ENCODE measurements at regions not wholly inside any gene's neighbourhood (a gene's known extent, or its start where the extent isn't known, plus 50 kb on each side); places are given as distances from the start of the nearest gene placed in this dataset.

DNA sequence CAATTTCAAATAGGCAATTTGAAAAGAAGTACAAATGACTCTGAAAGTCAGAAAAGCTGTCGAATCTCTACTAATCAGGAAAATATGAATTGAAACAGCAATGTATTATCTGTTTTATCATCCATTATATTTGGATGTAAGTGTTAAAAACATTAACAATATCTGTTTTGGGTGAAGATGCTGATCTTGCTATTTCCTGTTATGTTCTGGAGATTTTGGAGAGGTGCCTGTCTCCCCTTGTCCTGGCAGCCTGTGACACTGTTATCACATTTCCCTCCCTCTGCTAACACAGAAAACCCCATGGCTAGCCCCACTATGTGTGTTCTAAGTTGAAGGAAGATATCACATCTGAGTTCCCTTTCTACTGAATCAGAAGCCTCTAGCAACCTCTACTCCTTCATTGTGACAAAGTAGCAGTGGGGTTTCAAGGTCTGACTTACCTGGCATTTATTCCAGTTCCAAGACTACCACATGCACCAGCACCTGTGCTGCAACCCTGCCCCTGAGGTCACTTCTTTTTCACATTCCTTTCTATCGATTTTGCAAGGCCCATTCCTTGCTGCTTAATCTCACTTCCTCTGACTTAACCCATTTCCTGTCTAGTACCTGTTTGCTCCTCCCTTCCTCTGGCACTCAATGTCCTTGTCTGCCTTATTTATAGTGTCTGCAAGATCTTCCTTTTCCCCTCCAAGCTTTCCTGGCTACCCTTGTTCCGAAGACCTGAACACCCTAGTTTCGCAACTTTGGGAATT is 95.5 kb upstream of the COL8A1 start:
- FAIRE-seq (no peak), DNase-seq (ENCODE audit: low spot score) (no peak), ATAC-seq (no peak)
- Histone ChIP-seq H4K20me1 (ENCODE audit: insufficient read depth, low read length) (no peaks in the 10 kb centered on the region), H3K9me3 (ENCODE audit: low read length) (no peaks in the 10 kb centered on the region), H3K36me3 (replicated peaks in 1 of 2; ENCODE audit: control insufficient read depth in 1 of 2, insufficient read depth in 2 of 2, low read length in 2 of 2) (no peaks in the 10 kb centered on the region), H3K4me2 (ENCODE audit: low read depth, low read length) (no peak overlapping the region), H3K4me1 (ENCODE audit: insufficient read depth, low read length) (peaks cover 11% of the 10 kb centered on the region), H3K9ac (ENCODE audit: insufficient read depth, low read depth, low read length) (no peak overlapping the region), H3K27ac (ENCODE audit: extremely low read length, insufficient read depth, low read length) (no peak overlapping the region), H2AFZ (ENCODE audit: low read length) (no peak overlapping the region), H3K27me3 (ENCODE audit: control insufficient read depth in 1 of 2, insufficient read depth in 2 of 2, low read length in 2 of 2) (no peaks in the 10 kb centered on the region), H3K79me2 (ENCODE audit: insufficient read depth, low read length) (no peaks in the 10 kb centered on the region), H3K4me3 (replicated peaks in 1 of 3; ENCODE audit: insufficient read depth in 1 of 3, low read depth in 2 of 3, low read length in 3 of 3) (no peak overlapping the region)
- CTCF ChIA-PET (ENCODE audit: low intra/inter-chr PET ratio, low total read pairs) = no interaction called here
- in situ Hi-C loops (cut with HindIII; ENCODE audit: extremely low pct_ligation_motif_present, low pct_unique_long_range_greater_than_20kb) (no loop called here), intact Hi-C loops (cut with micrococcal nuclease; ENCODE audit: unreplicated experiment) (no loop called here)
- TF ChIP-seq GABPB1 (CRISPR knock-in tag; IDR thresholded peaks at IDR 0.05) (no peak), ZBTB49 (CRISPR knock-in tag; IDR thresholded peaks at IDR 0.05; ENCODE audit: borderline replicate concordance) (no peak), ZNF24 (IDR thresholded peaks at IDR 0.05) (no peak), CBFB (CRISPR knock-in tag; IDR thresholded peaks at IDR 0.05) (no peak), ZNF766 (CRISPR knock-in tag; IDR thresholded peaks at IDR 0.05; ENCODE audit: borderline replicate concordance) (no peak), MAFF (IDR thresholded peaks at IDR 0.05; ENCODE audit: low read depth, low read length) (peak; percentile 62), ZNF292 (CRISPR knock-in tag; IDR thresholded peaks at IDR 0.05; ENCODE audit: borderline replicate concordance, low read depth) (no peak), MAFK (conservative IDR thresholded peaks at IDR 0.05 in 1 of 2, IDR thresholded peaks at IDR 0.05 in 1 of 2; ENCODE audit: low read length in 2 of 2) (peak; percentile 64 to 74), GABPA (IDR thresholded peaks at IDR 0.05; ENCODE audit: low read depth, low read length) (no peak), GABPA (CRISPR knock-in tag; IDR thresholded peaks at IDR 0.05; ENCODE audit: low read depth) (peak; percentile 24; the same call in 1 of the 2 replicates)
- POLR2A ChIA-PET = no interaction called here
- BruUV-seq (replicated peaks) = no TSS peak
- 1% methylated on average over 4 of the region's 4 CpGs for WGBS (ENCODE audit: low lambda C conversion rate)

Measured in HepG2 (cell line).